GM12872 (cell line): ENCODE measurements at regions not wholly inside any gene's neighbourhood (a gene's known extent, or its start where the extent isn't known, plus 50 kb on each side); places are given as distances from the start of the nearest gene placed in this dataset.

ENCODE experiments used
- CTCF ChIP-seq: IDR thresholded peaks from 3 replicates; pipeline ENCODE4 v1.5.1; 2011; ENCODE audit warnings: low read depth, mild to moderate bottlenecking, low read length, moderate library complexity; ENCODE audit not compliant: insufficient read depth

GRCh38 chr22:25494774-25495173 lies 69.7 kb upstream of the GRK3 start:
- TF ChIP-seq CTCF = no peak

- TF ChIP-seq CTCF = no peak
These were observed 69.2 kb upstream of the GRK3 start for GRCh38 chr22:25495285-25495684.

GRCh38 chr22:25496396-25497064 lies 67.9 kb upstream of the GRK3 start:
- TF ChIP-seq CTCF = no peak

GRCh38 chr22:25497181-25497641 lies 67.3 kb upstream of the GRK3 start:
- TF ChIP-seq CTCF = no peak

- no peak for TF ChIP-seq CTCF
These were observed 66.8 kb upstream of the GRK3 start for GRCh38 chr22:25497716-25498115.

- no peak for TF ChIP-seq CTCF
These were observed 56.3 kb upstream of the GRK3 start for GRCh38 chr22:25508161-25508560.

GRCh38 chr22:25508761-25509321 lies 55.6 kb upstream of the GRK3 start:
- no peak for TF ChIP-seq CTCF
